ENCODE measurements at regions not wholly inside any gene's neighbourhood (a gene's known extent, or its start where the extent isn't known, plus 50 kb on each side); places are given as distances from the start of the nearest gene placed in this dataset.

GRCh38 chr2:201538025-201538424 is 86.5 kb downstream of the STRADB start:
- no peak for TF ChIP-seq CTCF (IDR thresholded peaks at IDR 0.05; ENCODE audit: low read depth, low read length)
- no peak for DNase-seq (ENCODE audit: extremely low read depth, low read depth)

- TF ChIP-seq CTCF (IDR thresholded peaks at IDR 0.05; ENCODE audit: low read depth, low read length), result no peak
- DNase-seq (ENCODE audit: extremely low read depth, low read depth), result no peak
These were observed 85.2 kb downstream of the STRADB start for GRCh38 chr2:201536754-201537153.

GRCh38 chr2:201536046-201536445 is 84.5 kb downstream of the STRADB start:
- no peak for TF ChIP-seq CTCF (IDR thresholded peaks at IDR 0.05; ENCODE audit: low read depth, low read length)
- DNase-seq (ENCODE audit: extremely low read depth, low read depth), result no peak

GRCh38 chr2:201532686-201533304 is 81.3 kb downstream of the STRADB start:
- no peak for TF ChIP-seq CTCF (IDR thresholded peaks at IDR 0.05; ENCODE audit: low read depth, low read length)
- DNase-seq (ENCODE audit: extremely low read depth, low read depth), result peak; percentile 41

All from AG09319 (cell line).